Activated T-helper 1 cell treated with Interleukin-2 at 50 U/mL for 16 hours (primary cell): ENCODE measurements at regions not wholly inside any gene's neighbourhood (a gene's known extent, or its start where the extent isn't known, plus 50 kb on each side); places are given as distances from the start of the nearest gene placed in this dataset.

ENCODE experiments used
- DNase-seq: peaks from one replicate; pipeline ENCODE4 v3.0.0-alpha.2; 2020; ENCODE audit warnings: low read depth

GRCh38 chr9:99436616-99437015, 214.5 kb downstream of the SEC61B start:
- no peak for DNase-seq

- no peak for DNase-seq
Measured at GRCh38 chr9:99437145-99437544, 215.1 kb downstream of the SEC61B start.

GRCh38 chr9:99438596-99438995, 216.5 kb downstream of the SEC61B start:
- no peak for DNase-seq

GRCh38 chr9:99441829-99442228, 219.7 kb downstream of the SEC61B start:
- DNase-seq, result no peak

GRCh38 chr9:99445371-99445891, 223.3 kb downstream of the SEC61B start:
- no peak for DNase-seq

GRCh38 chr9:99445920-99446319, 223.8 kb downstream of the SEC61B start:
- DNase-seq, result no peak

- no peak for DNase-seq
Measured at GRCh38 chr9:99447951-99448350, 225.9 kb downstream of the SEC61B start.

- DNase-seq, result no peak
Measured at GRCh38 chr9:99449726-99450125, 227.6 kb downstream of the SEC61B start.

GRCh38 chr9:99451112-99451606, 229.1 kb downstream of the SEC61B start:
- DNase-seq, result no peak

- DNase-seq, result no peak
Measured at GRCh38 chr9:99457406-99457805, 235.3 kb downstream of the SEC61B start.

GRCh38 chr9:99457981-99458380, 235.9 kb downstream of the SEC61B start:
- DNase-seq, result no peak

GRCh38 chr9:99459919-99460318, 237.8 kb downstream of the SEC61B start:
- no peak for DNase-seq

- DNase-seq, result no peak
Measured at GRCh38 chr9:99463131-99463530, 241.0 kb downstream of the SEC61B start.

- DNase-seq, result no peak
Measured at GRCh38 chr9:99464568-99464967, 242.5 kb downstream of the SEC61B start.

GRCh38 chr9:99465231-99465907, 243.3 kb downstream of the SEC61B start:
- DNase-seq, result no peak

GRCh38 chr9:99466104-99466503, 244.0 kb downstream of the SEC61B start:
- no peak for DNase-seq

GRCh38 chr9:99466781-99467180, 244.7 kb downstream of the SEC61B start:
- no peak for DNase-seq

- no peak for DNase-seq
Measured at GRCh38 chr9:99471033-99471432, 249.0 kb downstream of the SEC61B start.

GRCh38 chr9:99472240-99472915, 250.3 kb downstream of the SEC61B start:
- no peak for DNase-seq

GRCh38 chr9:99472916-99473245, 250.8 kb downstream of the SEC61B start:
- DNase-seq, result no peak

GRCh38 chr9:99474186-99474585, 252.1 kb downstream of the SEC61B start:
- DNase-seq, result no peak

- no peak for DNase-seq
Measured at GRCh38 chr9:99475401-99476065, 253.5 kb downstream of the SEC61B start.

- no peak for DNase-seq
Measured at GRCh38 chr9:99478469-99479027, 256.5 kb downstream of the SEC61B start.
